GM19372 (cell line): ENCODE measurements at regions not wholly inside any gene's neighbourhood (a gene's known extent, or its start where the extent isn't known, plus 50 kb on each side); places are given as distances from the start of the nearest gene placed in this dataset.

ENCODE experiments used
- ATAC-seq: cut with Tn5 transposase; IDR thresholded peaks from one replicate; pipeline ENCODE4 v1.9.1; 2021; ENCODE audit warnings: mild to moderate bottlenecking, low read depth, moderate library complexity; ENCODE audit not compliant: unreplicated experiment

DNA sequence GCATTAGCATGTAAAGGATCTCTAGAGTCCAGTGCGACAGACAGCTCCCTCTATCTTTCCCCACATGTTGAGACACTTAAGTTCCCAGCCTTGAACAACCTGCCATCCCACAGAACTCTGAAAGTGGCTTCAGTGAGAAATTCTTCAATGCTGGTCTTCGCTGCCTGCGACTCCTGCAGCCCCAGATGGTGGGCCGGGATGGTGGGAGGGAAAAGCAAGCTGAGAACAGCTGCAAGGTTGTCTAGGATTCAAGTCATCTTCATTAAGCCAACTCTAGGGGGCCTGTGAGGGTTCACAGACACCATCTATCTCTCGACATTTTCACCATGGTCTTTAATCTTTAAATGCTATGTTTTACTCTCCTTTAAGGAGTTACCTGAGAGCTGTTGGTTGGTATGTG, 185.5 kb upstream of the C1orf174 start:
- ATAC-seq, result no peak

DNA sequence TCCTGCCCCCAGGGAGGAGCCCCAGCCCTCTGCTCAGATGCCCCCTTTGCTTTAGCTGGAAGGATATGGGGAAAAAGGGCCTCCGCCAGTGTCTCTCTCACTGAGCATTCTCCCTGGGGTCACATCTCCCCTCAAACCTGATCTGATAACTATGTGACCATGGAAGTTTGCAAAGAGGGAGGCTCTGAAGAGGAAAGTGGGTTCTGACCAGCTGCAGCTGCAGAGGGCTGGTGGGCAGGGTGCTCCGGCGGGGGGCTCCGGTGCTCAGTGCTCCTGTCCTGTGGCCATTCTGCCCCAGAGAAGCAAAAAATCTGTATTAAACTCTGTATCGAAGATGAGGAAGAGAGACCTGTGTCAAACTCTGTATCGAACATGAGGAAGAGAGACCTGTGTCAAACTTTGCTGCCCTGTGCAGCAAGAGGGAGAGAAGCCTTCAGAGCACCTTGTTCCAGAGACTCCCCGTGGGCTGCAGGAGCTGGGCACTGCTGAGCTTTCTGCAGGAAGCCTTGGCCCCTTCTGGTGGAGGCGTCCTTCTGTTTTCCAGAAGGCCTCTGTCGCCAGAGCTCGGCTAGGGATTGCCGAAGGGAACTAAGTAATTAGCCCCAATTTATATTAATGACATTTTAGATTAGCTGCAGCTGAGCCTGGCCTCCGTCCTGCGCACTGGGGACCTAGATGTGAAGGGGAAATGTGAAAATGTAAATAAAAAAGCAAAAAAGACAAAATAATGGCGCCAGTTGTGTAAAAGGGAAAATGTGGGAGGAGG, 186.2 kb upstream of the C1orf174 start:
- ATAC-seq, result no peak

DNA sequence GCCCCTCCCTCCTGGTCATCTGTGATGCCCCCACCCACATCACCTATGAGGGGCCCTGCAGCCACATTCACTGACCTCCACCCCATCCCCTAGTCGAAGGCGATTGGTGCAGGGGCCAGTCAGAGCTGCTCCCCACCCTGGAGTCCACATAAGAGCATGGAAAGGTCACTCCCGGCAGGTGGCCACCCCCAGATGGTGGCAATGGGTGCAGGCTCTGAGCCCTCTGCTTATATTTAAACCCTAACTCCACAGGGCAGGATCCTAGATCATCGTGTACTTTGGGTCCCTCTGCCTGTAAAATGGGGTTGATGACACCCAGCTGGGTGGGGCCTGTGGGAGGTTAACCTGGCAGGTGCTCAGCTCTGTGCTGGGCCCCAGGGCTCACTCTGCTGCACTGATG, 186.8 kb upstream of the C1orf174 start:
- no peak for ATAC-seq

DNA sequence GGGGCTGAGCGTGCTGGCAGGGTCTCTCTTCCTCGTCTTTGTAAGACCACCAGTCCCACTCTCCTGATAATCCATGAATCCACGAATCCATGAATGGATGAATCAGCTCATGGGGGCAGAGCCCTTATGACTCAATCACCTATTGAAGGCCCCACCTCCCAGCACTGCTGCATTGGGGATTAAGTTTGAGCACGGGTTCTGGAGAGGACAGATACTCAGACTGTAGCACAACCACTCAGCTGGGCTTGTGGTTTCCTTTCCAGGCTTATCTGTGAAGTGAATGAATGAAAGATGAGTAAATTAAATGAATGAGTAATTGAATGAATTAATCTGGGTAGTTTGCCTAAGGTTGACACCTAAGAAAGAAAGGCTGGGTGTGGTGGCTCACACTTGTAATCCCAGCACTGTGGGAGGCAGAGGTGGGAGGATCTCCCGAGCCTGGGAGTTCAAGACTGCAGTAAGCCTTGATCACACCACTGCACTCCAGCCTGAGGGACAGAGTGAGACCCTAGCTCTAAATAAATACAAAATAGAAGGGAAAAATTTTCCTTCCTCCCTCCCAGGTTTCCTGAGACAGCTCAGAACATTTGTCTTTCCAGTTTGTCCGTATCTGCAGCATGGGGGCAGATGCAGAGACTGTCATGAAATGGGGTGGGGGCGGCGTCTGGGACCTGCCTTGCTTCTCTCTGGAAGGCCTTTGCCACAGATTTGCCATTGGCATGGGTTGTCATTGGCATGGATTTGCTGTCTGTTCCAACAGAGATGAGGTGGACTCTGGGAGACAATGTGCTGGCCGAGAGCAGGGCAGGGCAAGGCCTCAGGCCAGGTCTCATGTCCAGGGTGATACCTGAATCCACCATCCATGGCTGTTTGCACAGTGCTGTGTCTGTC, 187.7 kb upstream of the C1orf174 start:
- ATAC-seq, result no peak

DNA sequence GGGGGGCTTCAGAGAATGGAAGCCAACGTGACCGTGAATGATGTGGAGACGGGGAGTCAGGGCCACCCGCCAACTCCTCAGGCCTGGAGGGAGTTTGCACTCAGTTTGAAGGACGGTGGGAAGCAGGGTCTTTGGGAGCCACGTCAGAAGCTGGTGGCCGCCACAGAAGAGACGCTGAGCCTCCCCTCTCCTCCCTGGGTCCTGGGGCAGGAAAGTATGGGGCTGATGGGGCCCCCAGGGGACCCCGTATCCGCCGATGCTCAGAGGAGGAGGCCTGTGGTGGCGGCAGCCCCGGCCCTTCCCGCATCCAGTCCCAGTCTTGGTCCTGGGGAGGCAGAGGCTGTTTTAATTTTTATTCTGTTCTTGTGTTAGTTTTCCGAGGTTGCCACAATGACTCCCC, 188.6 kb upstream of the C1orf174 start:
- ATAC-seq, result no peak

DNA sequence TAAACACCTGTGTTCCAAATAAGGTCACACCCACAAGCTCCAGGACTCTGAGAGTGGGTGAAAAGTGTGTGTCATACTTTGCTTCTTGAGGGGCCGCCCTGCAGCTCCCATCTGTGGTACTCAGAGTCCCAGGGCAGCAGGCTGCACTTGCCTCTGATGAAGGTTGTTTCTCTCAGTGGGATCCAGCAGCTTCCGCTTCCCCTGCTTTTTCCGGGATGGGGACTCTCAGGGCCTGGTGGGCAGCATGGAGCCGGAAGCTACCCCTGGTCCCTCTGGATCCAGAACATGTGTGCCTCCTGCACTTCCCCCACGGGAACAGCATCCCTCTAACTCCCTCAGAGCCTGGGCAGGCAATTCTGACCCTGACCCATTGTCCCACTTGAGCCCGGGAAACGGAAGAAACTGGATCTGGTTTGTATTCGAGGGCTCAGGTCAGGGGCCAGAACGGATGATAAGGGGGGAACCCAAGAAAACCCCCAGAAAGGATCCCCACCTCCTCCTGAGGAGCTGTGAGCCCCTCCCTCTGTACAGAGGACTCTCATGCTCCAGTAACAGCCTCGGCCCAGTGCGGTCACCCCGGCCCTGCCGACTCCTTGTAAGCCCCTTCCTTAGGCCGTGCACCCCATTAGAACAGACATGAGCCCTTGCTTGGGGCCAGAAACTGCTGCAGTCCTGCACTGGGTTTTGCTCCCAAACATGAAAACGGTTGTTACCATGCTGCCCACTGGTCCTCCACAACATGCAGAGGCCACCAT, 189.5 kb upstream of the C1orf174 start:
- no peak for ATAC-seq

DNA sequence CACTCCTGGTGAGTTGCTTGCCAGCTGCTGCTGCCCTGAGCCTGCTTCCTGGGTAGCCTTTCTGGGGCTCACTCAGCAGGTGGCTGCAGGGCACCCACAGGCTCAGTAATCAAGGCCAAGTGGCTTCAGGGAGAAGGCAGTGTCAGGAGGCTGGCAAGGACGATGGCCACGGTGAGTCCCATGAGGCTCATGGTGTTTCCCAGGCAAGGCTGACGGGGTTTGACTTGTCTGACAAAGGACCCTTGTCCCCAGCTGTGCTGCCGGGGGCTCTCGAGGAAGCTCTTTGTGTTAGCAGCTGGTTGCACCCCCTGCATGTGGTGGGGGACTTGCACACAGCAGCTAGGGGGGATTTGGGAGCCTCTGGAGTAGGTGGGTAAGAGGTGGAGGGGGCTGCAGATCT, 190.5 kb upstream of the C1orf174 start:
- ATAC-seq, result no peak

DNA sequence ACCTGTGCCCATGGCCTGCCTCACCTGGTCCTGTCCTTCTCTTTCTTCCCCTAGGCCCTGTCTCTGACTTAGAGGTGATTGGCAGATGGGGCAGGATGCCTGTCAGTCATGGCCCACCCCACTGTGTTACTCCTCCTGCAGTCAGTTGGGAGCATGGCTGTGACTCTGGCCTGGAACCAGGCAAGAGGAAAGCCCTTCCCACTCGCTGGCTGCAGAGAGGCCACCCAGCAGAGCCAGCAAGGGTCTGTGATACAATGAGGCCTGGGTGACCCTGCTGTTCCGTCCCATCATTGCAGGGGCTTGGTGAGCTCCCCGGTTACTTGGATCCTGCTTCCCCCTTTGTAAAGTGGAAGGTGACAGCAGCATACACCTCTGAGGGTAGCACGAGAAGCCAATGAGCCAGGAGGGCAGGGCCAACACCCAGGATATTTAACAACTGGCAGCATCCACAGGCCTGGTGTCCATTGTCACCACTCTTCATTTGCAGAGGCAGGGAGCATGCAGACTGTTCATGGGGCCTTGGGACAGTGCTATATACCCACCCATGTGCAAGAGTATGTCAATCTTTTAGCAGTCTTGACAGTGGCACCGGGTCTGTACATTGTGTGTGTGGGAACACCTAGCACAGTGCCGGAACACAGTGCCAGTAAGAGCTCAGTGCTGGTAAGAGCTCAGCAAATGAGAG, 191.0 kb upstream of the C1orf174 start:
- no peak for ATAC-seq

DNA sequence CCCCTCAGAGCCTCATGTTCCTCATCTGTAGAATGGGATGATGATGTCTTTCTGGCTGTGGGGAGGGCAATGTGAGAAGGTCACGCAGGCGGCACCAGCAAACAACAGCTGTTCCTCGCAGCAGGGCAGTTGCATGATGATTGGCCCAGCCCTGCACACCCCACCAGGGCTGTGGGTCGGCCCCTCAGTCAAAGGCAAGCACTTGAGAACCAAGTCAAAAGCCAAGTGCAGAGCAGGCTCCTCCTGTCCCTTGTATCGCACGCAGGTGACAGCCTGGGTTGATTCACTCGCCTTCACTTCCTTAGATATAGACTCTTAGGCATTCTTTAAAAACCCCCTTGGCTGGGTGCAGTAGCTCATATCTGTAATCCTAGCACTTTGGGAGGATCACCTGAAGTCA, 191.9 kb upstream of the C1orf174 start:
- no peak for ATAC-seq

DNA sequence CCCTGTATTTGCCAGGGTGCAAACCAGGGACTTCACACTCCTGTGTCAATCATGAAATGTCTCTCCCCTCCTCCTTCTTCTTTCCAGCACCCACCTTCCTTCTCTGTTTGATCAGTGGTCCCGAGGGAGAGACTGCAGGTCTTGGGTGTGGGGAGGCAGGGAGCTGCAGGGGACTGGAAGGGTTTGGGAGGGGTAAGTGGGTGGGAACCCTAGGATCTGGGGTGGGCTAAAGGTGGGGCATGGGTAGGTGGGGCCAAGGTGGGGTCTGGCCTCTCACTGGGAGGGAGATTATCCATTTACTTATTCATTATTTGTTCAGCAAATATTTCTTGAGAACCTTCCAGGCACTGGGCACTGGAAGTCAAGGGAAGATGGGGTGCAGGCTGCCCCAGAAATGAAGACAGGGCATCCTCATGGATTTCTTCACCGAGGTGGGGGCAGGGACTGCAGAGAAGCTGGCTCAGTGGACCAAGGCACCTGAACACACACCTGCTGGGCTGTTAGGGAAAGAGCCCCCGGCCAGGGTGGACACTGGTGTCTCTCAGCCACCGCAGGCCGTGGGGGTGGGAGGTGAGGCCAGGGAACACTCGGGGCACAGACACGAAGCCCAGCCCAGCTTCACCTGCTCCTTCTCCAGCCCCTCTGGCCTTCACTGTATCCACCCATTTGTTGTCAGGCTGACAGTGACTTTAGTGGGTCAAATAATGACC, 193.9 kb upstream of the C1orf174 start:
- no peak for ATAC-seq

DNA sequence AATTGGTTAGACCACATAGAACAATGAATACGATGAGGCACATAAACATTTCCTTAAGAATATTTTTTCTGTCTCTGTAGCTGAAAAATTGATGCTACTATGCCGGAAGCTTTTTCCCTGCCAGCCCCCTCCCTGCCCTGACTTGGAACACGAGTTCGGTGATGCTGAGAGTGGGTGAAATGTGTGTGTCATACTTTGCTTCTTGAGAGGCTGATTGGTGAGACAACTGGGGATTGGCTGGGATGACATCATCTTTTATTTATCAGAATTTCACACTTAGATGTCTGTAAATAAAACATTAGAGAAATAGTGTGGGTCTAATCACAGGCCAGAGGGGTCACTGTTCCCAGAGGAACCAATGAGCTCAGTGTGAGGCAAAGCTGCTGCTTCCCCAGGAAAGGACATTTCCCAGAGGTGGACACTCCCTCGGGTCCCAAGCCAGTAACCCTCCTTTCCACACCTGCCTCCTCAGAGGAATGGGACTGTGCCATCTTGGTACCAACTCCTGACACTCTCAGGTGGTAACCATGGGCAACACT, 195.4 kb upstream of the C1orf174 start:
- no peak for ATAC-seq

DNA sequence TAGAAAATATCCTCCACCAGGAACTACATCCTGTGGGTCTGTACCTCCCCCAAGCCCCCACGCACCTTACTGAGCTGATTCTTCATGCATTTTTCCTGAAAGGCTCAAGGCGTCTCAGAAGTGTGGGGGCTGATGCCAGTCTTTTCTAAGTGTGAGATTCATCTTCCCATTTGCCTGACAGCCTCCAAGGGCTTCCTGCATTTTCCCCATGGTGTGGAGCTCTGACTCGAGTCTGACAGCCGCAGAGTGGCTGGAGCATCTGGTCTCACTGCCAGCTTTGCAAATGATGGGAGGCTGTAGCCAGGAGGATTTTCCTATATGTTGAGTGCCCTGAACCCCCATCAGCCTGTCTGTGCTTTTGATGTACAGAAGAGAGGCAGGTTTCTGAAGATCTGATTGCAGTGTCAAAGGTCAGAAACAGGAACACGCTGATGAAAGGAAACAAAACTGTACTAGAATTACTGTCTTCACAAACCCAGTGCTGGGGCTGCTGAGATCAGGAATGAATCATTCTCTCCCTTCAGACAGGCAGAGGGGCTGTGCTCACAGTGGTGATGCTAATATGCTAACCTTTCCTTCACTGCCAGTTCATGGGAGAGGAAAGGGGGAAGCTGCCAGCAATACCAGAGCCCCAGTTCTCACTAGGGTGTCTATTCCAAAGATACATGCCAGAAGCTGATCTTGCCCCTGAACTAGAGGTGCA, 201.5 kb upstream of the C1orf174 start:
- ATAC-seq, result no peak

DNA sequence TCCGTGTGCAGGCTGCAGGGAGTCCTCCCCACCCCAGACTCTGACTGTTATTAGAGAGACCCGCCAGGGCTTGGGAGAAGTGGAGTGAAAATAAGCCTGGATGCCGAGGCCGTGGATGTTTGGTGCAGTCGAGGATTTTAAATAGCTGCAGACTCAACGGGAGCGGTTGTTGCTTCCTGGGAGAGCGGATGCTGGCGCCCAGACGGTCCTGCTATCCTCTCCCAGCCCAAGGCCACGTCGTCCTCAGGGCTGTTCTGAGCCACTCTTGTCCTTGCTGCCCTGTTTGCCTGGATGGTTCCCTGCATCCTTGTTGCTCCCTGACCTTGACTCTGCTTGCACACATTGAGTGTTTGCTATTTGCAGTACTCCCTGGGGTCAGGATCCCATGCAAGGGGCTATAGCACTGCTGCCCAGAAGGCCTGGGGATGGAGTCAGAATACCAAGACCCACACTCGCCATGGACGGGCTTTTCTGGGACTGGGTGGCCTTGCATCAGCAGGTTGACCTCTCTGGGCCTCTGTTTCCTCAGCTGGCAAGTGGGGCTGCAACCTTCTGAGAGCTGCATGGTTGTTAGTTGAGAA, 205.3 kb upstream of the C1orf174 start:
- no peak for ATAC-seq

DNA sequence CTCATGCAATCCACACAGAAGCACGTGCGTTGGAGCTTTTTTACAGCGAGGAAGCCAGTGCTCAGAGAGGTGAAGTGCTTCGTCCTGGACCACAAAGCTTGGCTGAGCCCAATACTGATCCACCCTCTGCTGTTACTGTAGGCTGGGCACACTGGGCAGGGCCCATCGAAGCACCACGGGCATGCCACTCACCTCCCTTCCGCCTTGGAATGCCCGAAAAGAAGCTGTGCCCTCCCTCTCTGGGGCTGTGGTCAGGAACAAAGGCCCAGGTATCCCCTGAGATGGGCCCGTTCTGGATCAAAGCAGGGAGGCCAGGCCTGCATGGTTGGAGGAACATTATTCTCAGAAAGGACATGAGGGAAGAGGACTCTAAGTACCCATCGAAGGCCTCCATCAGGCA, 206.7 kb upstream of the C1orf174 start:
- ATAC-seq, result no peak

DNA sequence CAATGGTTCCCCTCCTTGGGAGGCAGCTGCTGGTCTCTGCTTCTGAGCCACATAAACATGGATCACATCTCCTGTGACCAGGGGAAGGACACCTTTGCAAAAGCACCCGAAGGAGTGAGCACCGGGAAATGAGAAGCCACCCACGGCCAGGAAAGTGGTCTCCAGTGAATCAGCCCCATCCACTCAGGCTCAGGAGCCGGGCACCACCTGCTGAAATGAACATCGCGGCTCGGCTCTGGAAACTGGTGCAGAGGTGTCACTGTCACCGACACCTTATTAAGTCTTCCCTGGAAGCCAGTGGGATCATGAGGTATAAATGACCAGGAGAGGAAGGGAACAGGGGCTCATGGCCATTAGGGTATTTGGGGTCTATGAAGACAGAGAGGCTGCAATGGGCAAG, 207.2 kb upstream of the C1orf174 start:
- no peak for ATAC-seq

DNA sequence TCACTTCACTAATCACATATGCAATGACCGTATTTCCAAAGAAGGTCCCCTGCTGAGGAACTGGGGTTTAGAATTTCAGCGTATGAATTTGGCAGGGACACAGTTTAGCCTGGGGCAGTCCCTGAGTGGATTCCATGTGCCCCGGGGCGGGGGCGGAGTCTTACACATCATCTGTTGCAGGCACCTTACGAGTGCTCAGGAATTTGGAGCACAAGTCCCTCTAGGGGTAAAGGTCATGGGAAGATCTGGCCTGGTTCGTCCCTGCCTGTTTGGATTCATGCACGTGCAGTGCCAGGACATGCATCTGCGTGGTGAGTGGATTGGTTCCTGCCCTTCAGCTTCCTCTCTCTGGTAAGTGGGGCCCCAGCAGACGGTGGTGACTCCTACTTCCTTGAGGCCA, 208.3 kb upstream of the C1orf174 start:
- ATAC-seq, result no peak

DNA sequence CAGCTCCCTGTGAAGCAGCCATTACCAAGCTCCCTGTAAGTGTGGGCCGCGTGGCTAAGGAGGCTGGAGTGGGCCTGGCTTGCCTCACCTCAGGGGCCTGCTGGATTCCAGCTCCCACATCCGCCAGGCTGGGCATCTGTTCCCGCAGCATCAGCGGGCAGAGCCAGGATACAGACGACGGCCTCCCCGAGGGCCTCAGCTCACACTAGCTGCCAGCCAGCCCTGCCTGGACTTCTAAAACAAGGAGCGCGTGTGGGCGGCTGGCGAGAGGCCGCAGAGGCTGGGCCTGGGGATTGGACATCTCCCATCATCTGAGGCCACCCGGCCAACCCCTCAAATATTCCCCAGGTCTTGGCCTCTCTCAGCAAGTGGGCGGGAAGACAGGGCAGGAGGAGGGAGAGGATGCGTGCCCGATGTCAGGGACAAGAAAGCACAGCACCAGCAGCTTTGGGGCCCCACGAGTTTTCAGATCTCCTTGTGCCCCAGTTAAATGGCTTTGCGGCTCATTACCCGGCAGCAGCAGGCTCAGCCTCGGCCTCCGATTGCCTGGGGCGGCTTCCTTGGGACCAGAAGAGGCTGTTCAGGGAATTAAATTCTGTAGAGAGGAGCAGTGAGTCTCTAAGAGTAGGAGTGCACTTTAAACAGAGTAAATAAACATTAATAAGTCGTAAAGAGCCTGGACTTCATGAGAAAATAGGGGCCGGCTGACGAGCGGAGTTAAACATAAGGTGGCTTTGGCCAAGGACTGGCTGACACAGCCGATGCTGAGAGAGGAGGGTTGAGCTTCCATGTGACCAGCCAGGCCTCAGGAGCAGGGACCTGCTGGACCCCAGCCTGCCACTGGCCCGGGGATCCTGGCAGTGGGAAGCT, 208.9 kb upstream of the C1orf174 start:
- no peak for ATAC-seq

DNA sequence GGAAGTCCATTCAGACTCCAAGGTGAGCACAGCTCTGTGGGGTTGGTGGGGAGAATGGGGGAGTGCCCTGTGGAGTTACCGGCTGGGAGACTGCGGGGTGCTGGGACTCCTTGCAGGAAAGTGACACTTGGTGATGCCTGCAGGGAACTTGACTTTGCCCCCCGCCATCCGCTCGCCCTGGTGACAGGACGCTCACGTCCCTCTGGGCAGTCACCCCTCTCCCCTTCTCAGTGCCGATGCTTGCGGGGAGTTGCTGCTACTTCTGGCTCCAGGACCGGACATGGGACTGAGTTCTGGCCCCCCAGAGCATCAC, 209.5 kb upstream of the C1orf174 start:
- no peak for ATAC-seq
